GM12878 (cell line): ENCODE measurements at regions not wholly inside any gene's neighbourhood (a gene's known extent, or its start where the extent isn't known, plus 50 kb on each side); places are given as distances from the start of the nearest gene placed in this dataset.

ENCODE experiments used
- ATAC-seq: fragments of 200-7000 bp; cut with Tn5 transposase; 3 replicates; pipeline ENCODE4 v1.9.1; 2020; ENCODE audit warnings: mild to moderate bottlenecking, moderate library complexity
- BruUV-seq: library from RNA; stranded (reverse); fragments of 400-500 nt; replicated peaks from 2 replicates; lab custom pipeline; 2021; lab: Mats Ljungman, UMichigan
- CTCF ChIA-PET: fragments of 300-600 bp; sonication (Branson Sonifier 250); formaldehyde crosslinking; extraction: SDS; loops from one replicate; lab custom pipeline; 2021; ENCODE audit warnings: inconsistent platforms; lab: Yijun Ruan, JAX
- POLR2A ChIA-PET: fragments of 350-600 bp; formaldehyde crosslinking; extraction: SDS; loops from one replicate; lab custom pipeline; 2021; ENCODE audit warnings: inconsistent platforms; lab: Charles Lee
- RAD21 ChIA-PET: fragments of 300-600 bp; sonication (Branson Sonifier 250); formaldehyde crosslinking; loops from one replicate; lab custom pipeline; 2023; ENCODE audit warnings: antibody characterized with exemption; ENCODE audit not compliant: unreplicated experiment; lab: Charles Lee
- SMC1A ChIA-PET: fragments of 300-600 bp; sonication (Branson Sonifier 250); formaldehyde crosslinking; loops from one replicate; lab custom pipeline; 2023; ENCODE audit not compliant: unreplicated experiment, uncharacterized antibody; lab: Charles Lee
- DNase-seq: peaks from one replicate; pipeline ENCODE4 v3.0.0-alpha.2; 2011; ENCODE audit warnings: low read depth, low spot score
- FAIRE-seq: peaks from 3 replicates; lab custom pipeline; 2011; peaks lifted over from hg19 to GRCh38; lab: Jason Lieb, UNC
- H2AFZ ChIP-seq: 2 replicates; pipeline ENCODE4 v1.6.0; 2011; ENCODE audit warnings: low read depth, low read length, control low read depth; ENCODE audit not compliant: control insufficient read depth
- H3K27ac ChIP-seq: 2 replicates; pipeline ENCODE4 v1.5.1; 2011; ENCODE audit warnings: control low read depth; ENCODE audit not compliant: control insufficient read depth, insufficient read depth
- H3K27me3 ChIP-seq, 2 experiments: replicated peaks in 1 of 2; 2 replicates each; pipeline versions ENCODE4 v1.6.0 to v1.6.1; 2011; ENCODE audit warnings: low read length in 1 of 2; ENCODE audit not compliant: control insufficient read depth in 2 of 2, insufficient read depth in 2 of 2
- H3K36me3 ChIP-seq, 2 experiments: 2 replicates each; pipeline ENCODE4 v1.5.1; 2011; ENCODE audit warnings: low read length in 1 of 2; ENCODE audit not compliant: control insufficient read depth in 2 of 2, insufficient read depth in 2 of 2
- H3K4me1 ChIP-seq: 2 replicates; pipeline ENCODE4 v1.6.1; 2011; ENCODE audit warnings: mild to moderate bottlenecking, low read length, moderate library complexity, mixed read lengths; ENCODE audit not compliant: control insufficient read depth, insufficient read depth
- H3K4me2 ChIP-seq: 2 replicates; pipeline ENCODE4 v1.6.0; 2011; ENCODE audit warnings: control low read depth; ENCODE audit not compliant: control insufficient read depth, insufficient read depth
- H3K4me3 ChIP-seq: fragments of 200-600 bp; sonication (generic); 2 replicates; pipeline ENCODE4 v1.5.1; 2016
- H3K79me2 ChIP-seq: 2 replicates; pipeline ENCODE4 v1.6.0; 2011; ENCODE audit warnings: low read length; ENCODE audit not compliant: control insufficient read depth, insufficient read depth
- H3K9ac ChIP-seq: 2 replicates; pipeline ENCODE4 v1.8.0; 2011; ENCODE audit warnings: low read length, control low read depth, mixed read lengths; ENCODE audit not compliant: control insufficient read depth, insufficient read depth
- H3K9me3 ChIP-seq: replicated peaks from 3 replicates; pipeline ENCODE4 v1.5.1; 2011; ENCODE audit warnings: mild to moderate bottlenecking, low read length; ENCODE audit not compliant: control insufficient read depth, insufficient read depth
- H4K20me1 ChIP-seq: 2 replicates; pipeline ENCODE4 v1.6.0; 2011; ENCODE audit not compliant: control insufficient read depth, insufficient read depth
- ATF3 ChIP-seq: IDR thresholded peaks from 2 replicates; pipeline ENCODE4 v1.6.1; 2011; ENCODE audit warnings: low read depth, mild to moderate bottlenecking, low read length, moderate library complexity, borderline replicate concordance; ENCODE audit errors: extremely low read depth
- BCL11A ChIP-seq: IDR thresholded peaks from 2 replicates; pipeline ENCODE4 v1.6.1; 2011; ENCODE audit warnings: low read depth, low read length
- CBX5 ChIP-seq: sonication (generic); IDR thresholded peaks from 2 replicates; pipeline ENCODE4 v1.6.1; 2016; ENCODE audit warnings: low read depth, moderate library complexity, mild to moderate bottlenecking, inconsistent platforms
- CHD2 ChIP-seq: IDR thresholded peaks from 2 replicates; pipeline ENCODE4 v1.6.1; 2011; ENCODE audit warnings: low read depth, low read length, improper control_type of control experiment, borderline replicate concordance
- ETV6 ChIP-seq, 2 experiments: fragments of 450-650 bp in 1 of 2; IDR thresholded peaks in 1 of 2; conservative IDR thresholded peaks in 1 of 2; 2 replicates each; pipeline ENCODE4 v1.6.1; 2014; ENCODE audit warnings: antibody characterized with exemption in 1 of 2, borderline replicate concordance in 1 of 2, low read depth in 1 of 2, mild to moderate bottlenecking in 1 of 2, moderate library complexity in 1 of 2
- GABPA ChIP-seq: IDR thresholded peaks from 2 replicates; pipeline ENCODE4 v1.6.1; 2014; ENCODE audit warnings: antibody characterized with exemption, low read depth, mild to moderate bottlenecking, inconsistent platforms
- LARP7 ChIP-seq: fragments of 450-650 bp; IDR thresholded peaks from 2 replicates; pipeline ENCODE4 v1.6.1; 2017; ENCODE audit warnings: mild to moderate bottlenecking
- MXI1 ChIP-seq: fragments of 150-350 bp; IDR thresholded peaks from 2 replicates; pipeline ENCODE4 v1.6.1; 2011; ENCODE audit warnings: low read depth, mild to moderate bottlenecking, inconsistent platforms, low read length, improper control_type of control experiment
- MYC ChIP-seq: IDR thresholded peaks from 2 replicates; pipeline ENCODE4 v1.6.1; 2011; ENCODE audit warnings: mild to moderate bottlenecking, low read length, moderate library complexity, inconsistent platforms; ENCODE audit not compliant: insufficient read depth, insufficient replicate concordance, insufficient read length, severe bottlenecking
- NFIC ChIP-seq: IDR thresholded peaks from 2 replicates; pipeline ENCODE4 v1.6.1; 2012; ENCODE audit warnings: low read depth, mild to moderate bottlenecking, inconsistent platforms, low read length, moderate library complexity
- NFXL1 ChIP-seq: fragments of 450-650 bp; IDR thresholded peaks from 2 replicates; pipeline ENCODE4 v1.6.1; 2017; ENCODE audit warnings: antibody characterized with exemption, mild to moderate bottlenecking, borderline replicate concordance
- RUNX3 ChIP-seq: IDR thresholded peaks from 2 replicates; pipeline ENCODE4 v1.6.1; 2012; ENCODE audit warnings: low read length, inconsistent platforms
- SPI1 ChIP-seq: IDR thresholded peaks from 2 replicates; pipeline ENCODE4 v1.6.1; 2011; ENCODE audit warnings: low read depth, mild to moderate bottlenecking, low read length, moderate library complexity, borderline replicate concordance; ENCODE audit not compliant: insufficient read depth
- SUPT20H ChIP-seq: IDR thresholded peaks from 2 replicates; pipeline ENCODE4 v1.6.1; 2011; ENCODE audit warnings: low read depth, mild to moderate bottlenecking, low read length, moderate library complexity, borderline replicate concordance; ENCODE audit not compliant: control insufficient read depth
- ZNF24 ChIP-seq: fragments of 450-650 bp; IDR thresholded peaks from 2 replicates; pipeline ENCODE4 v1.6.1; 2017; ENCODE audit warnings: antibody characterized with exemption, mild to moderate bottlenecking
- ZNF274 ChIP-seq: IDR thresholded peaks from one replicate; pipeline ENCODE4 v1.8.0; 2011; ENCODE audit not compliant: insufficient read length, insufficient read depth
- WGBS: methylation state at CpG from one replicate; pipeline ENCODE4 v1.1.6; 2016; ENCODE audit warnings: low lambda C conversion rate; ENCODE audit not compliant: insufficient replicate concordance, insufficient coverage; ENCODE audit errors: missing lambda C conversion rate; 5-methylcytosine and 5-hydroxymethylcytosine counted together
- in situ Hi-C: fragments of 300-500 bp; cut with MboI; formaldehyde crosslinking; loops from 9 replicates; pipeline ENCODE4 v1.14.3; 2018; ENCODE audit warnings: mixed read lengths
- intact Hi-C: fragments of 100-400 bp; cut with micrococcal nuclease; formaldehyde crosslinking; loops from one replicate; pipeline ENCODE4 v1.14.2; 2022; ENCODE audit not compliant: unreplicated experiment

DNA sequence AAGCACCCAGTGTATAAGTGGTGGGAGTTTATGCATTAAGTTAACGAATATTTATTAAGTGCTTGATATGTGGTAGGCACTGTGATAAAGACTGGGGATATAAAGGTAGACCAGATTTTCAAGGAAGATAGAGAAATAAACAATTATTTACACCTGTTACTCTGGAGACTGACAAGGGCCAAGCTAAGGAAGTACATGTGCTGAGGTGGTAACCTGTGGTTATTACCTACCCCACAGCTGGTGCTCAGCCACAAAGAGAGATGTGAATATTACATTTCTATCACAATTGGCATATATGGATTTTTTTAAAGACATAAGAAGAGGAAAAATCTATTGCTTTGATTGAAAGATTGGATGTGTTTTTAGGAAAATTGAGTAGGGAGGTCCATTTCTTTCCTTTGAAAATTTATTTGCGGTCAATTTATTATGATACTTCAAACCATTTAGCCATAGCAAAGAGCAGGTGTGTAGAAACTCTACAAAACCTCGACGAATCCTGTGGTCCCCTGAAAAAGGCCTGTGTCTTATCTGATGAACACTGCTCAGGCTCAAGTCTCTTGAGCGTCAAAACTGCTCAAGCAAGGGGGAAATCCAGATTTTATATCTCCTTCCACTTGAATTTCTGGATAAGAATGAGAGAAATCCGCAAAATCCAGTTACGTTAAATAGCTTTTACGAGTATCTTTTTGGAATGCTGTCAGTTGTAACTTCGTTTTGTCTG, 217.7 kb upstream of the HAND2 start:
- H3K9me3 ChIP-seq: no peaks in the 10 kb centered on the region
- ChIA-PET POLR2A (no interaction called here), SMC1A (no interaction called here), RAD21 (no interaction called here), CTCF (interaction anchor here (1.2 kb wide), 1 partner anchor 242 kb away, joined by 3 read pairs; no protein-coding TSS in a partner anchor)
- DNase-seq (no peak), FAIRE-seq (no peak), ATAC-seq (no peak)
- no peak overlapping the region for H3K4me3 ChIP-seq
- BruUV-seq: no TSS peak
- no peak overlapping the region for H3K9ac ChIP-seq
- in situ Hi-C loops: no loop called here
- no peak for TF ChIP-seq ZNF274
- no peak for TF ChIP-seq NFIC
- no peak for TF ChIP-seq ZNF24
- TF ChIP-seq NFXL1: no peak
- no peak for TF ChIP-seq RUNX3
- no peak for TF ChIP-seq SPI1
- TF ChIP-seq MXI1: no peak
- no peak for TF ChIP-seq SUPT20H
- TF ChIP-seq LARP7: no peak
- TF ChIP-seq ETV6 (conservative IDR thresholded peaks at IDR 0.05 in 1 of 2, IDR thresholded peaks at IDR 0.05 in 1 of 2; ENCODE audit: borderline replicate concordance in 1 of 2, low read depth in 1 of 2): no peak
- TF ChIP-seq ATF3: no peak
- TF ChIP-seq MYC: no peak
- no peak for TF ChIP-seq GABPA
- TF ChIP-seq BCL11A: no peak
- no peak for TF ChIP-seq CBX5
- TF ChIP-seq CHD2: no peak
- no peak overlapping the region for H3K27ac ChIP-seq
- no peak overlapping the region for H2AFZ ChIP-seq
- no peaks in the 10 kb centered on the region for H4K20me1 ChIP-seq
- no peaks in the 10 kb centered on the region for H3K36me3 ChIP-seq
- H3K4me2 ChIP-seq: no peak overlapping the region
- H3K79me2 ChIP-seq: no peaks in the 10 kb centered on the region
- no peaks in the 10 kb centered on the region for H3K4me1 ChIP-seq
- H3K27me3 ChIP-seq: no peaks in the 10 kb centered on the region
- intact Hi-C loops: no loop called here
- 21% methylated on average over 9 of the region's 9 CpGs for WGBS
